Bronchial epithelial cell (primary cell): ENCODE measurements at regions not wholly inside any gene's neighbourhood (a gene's known extent, or its start where the extent isn't known, plus 50 kb on each side); places are given as distances from the start of the nearest gene placed in this dataset.

Source experiments
- DNase-seq: peaks from one replicate; pipeline ENCODE4 v3.0.0-alpha.2; 2010; ENCODE audit warnings: low read depth
- FAIRE-seq: peaks from 2 replicates; lab custom pipeline; 2011; peaks lifted over from hg19 to GRCh38; lab: Jason Lieb, UNC
- H3K27me3 ChIP-seq: 2 replicates; pipeline ENCODE4 v1.5.1; 2011; ENCODE audit warnings: low read length; ENCODE audit not compliant: control insufficient read depth, insufficient read depth
- H3K36me3 ChIP-seq: 2 replicates; pipeline ENCODE4 v1.5.1; 2011; ENCODE audit warnings: low read length; ENCODE audit not compliant: control insufficient read depth, insufficient read depth
- H3K4me3 ChIP-seq: 2 replicates; pipeline ENCODE4 v1.5.1; 2011; ENCODE audit warnings: mild to moderate bottlenecking, low read depth, low read length, control low read depth
- CTCF ChIP-seq: IDR thresholded peaks from 2 replicates; pipeline ENCODE4 v1.5.1; 2011; ENCODE audit warnings: mild to moderate bottlenecking, moderate library complexity, low read length, control low read depth, inconsistent platforms; ENCODE audit not compliant: insufficient read depth, severe bottlenecking

GRCh38 chr1:55896210-55896609, 681.0 kb upstream of the USP24 start:
- H3K4me3 ChIP-seq, result no peak overlapping the region

GRCh38 chr1:55894521-55894920, 679.4 kb upstream of the USP24 start:
- Histone ChIP-seq H3K27me3 (no peaks in the 10 kb centered on the region), H3K4me3 (no peak overlapping the region), H3K36me3 (no peaks in the 10 kb centered on the region)
- no peak for FAIRE-seq
- DNase-seq, result no peak
- no peak for TF ChIP-seq CTCF

More at GRCh38 chr1:55896210-55896609, 681.0 kb upstream of the USP24 start:
- H3K27me3 ChIP-seq, result no peaks in the 10 kb centered on the region
- TF ChIP-seq CTCF, result no peak
- no peak for FAIRE-seq
- no peak for DNase-seq
- H3K36me3 ChIP-seq, result no peaks in the 10 kb centered on the region

DNA sequence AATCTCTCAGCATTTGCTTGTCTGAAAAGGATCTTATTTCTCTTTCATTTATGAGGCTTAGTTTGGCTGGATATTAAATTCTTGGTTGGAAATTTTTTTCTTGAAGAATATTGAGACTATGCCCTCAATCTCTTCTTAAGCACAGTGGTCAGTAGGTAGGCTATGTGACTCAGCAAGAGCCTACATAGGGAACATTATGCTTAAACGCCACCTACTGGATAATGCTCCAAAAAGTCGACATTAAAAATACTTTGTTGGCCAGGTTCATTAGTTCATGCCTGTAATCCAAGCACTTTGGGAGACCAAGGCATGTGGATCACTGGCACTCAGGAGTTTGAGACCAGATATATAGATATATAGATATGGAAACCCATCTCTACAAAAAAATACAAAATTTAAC, 678.0 kb upstream of the USP24 start:
- Histone ChIP-seq H3K27me3 (no peaks in the 10 kb centered on the region), H3K4me3 (no peak overlapping the region), H3K36me3 (no peaks in the 10 kb centered on the region)
- FAIRE-seq, result no peak
- DNase-seq, result peak; percentile 73
- peak; percentile 49 for TF ChIP-seq CTCF

DNA sequence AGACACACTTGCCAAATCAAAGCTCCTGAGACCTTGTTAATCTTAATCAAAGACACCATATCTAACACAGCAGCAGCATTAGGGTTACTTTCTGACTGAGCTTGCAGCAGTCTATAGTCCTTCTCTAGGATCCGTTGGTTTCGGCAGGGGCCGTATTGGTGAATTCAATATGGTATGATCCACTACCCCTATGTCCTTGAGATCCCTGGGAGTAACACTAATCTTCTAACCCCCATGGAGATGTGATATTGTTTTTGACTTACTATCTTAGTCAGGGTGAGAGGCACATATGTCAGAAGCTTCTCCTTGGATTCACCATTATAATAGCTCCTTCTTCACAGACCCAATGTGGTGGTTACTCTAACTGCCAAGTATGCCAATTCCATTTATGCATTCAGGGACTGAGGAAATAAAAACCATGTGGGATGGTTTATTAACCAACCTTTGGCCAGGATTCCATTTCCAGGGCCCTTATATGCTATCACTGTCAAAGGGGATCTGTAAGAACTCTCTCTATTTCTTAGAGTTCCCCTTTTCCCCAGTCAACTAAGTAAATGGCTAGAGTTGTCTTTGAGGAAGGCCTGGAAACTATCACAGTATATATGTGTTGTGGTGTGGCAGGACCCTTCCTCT, 673.6 kb upstream of the USP24 start:
- no peak for DNase-seq
- peaks cover 2% of the 10 kb centered on the region for H3K27me3 ChIP-seq
- FAIRE-seq, result no peak
- TF ChIP-seq CTCF, result no peak
- no peak overlapping the region for H3K4me3 ChIP-seq
- no peaks in the 10 kb centered on the region for H3K36me3 ChIP-seq

- no peaks in the 10 kb centered on the region for H3K36me3 ChIP-seq
- TF ChIP-seq CTCF, result no peak
- no peak overlapping the region for H3K4me3 ChIP-seq
- H3K27me3 ChIP-seq, result peaks cover 2% of the 10 kb centered on the region
- no peak for FAIRE-seq
- no peak for DNase-seq
These were observed 671.9 kb upstream of the USP24 start for GRCh38 chr1:55886856-55887712.
